HG02840 (cell line): ENCODE measurements at regions not wholly inside any gene's neighbourhood (a gene's known extent, or its start where the extent isn't known, plus 50 kb on each side); places are given as distances from the start of the nearest gene placed in this dataset.
"Not testable (repeated sequence)": the region's sequence is repeated elsewhere in the genome, so short reads cannot be mapped to it uniquely, and the experiment has no call there.

Experiments
- ATAC-seq: cut with Tn5 transposase; IDR thresholded peaks from one replicate; pipeline ENCODE4 v1.9.1; 2021; ENCODE audit warnings: mild to moderate bottlenecking, moderate library complexity, moderate number of reproducible peaks; ENCODE audit not compliant: unreplicated experiment, low FRiP score

GRCh38 chr1:144034045-144034444, 62.3 kb upstream of the FAM72C start:
- ATAC-seq: not testable (repeated sequence)

- ATAC-seq: not testable (repeated sequence)
These were observed 59.8 kb upstream of the FAM72C start for GRCh38 chr1:144031550-144031949.

GRCh38 chr1:144026022-144026421, 54.2 kb upstream of the FAM72C start:
- peak; percentile 80 for ATAC-seq

- not testable (repeated sequence) for ATAC-seq
These were observed 50.1 kb upstream of the FAM72C start for GRCh38 chr1:144021690-144022384.
